NCI-H2081 (cell line): ENCODE measurements at regions not wholly inside any gene's neighbourhood (a gene's known extent, or its start where the extent isn't known, plus 50 kb on each side); places are given as distances from the start of the nearest gene placed in this dataset.
A peak's percentile ranks its signal among the peaks of the same experiment; 100 is the strongest.
"Not testable (repeated sequence)": the region's sequence is repeated elsewhere in the genome, so short reads cannot be mapped to it uniquely, and the experiment has no call there.

Experiments used
- DNase-seq, 2 experiments: peaks; one replicate each; lab custom pipeline; 2025; lab: John Stamatoyannopoulos, UW

DNA sequence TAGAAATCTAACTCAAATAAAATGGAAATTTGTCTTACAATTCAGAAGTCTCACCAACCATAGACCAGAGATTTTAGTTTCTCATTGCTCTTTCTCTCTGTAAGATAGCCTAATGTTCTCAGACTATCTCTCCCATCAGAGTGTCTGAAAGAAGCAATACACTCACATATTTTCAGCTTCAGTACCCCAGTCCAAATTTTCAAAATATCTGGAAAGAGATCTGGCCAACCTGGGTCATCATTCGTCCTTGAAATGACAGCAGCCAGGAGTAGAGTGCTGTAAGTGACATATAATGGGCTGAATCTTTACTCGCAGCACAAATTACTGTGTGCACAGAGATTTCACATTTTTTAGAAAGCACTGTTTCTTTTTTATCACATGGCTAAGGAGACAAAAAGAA is 313.3 kb upstream of the PRR16 start:
- no peak for DNase-seq

DNA sequence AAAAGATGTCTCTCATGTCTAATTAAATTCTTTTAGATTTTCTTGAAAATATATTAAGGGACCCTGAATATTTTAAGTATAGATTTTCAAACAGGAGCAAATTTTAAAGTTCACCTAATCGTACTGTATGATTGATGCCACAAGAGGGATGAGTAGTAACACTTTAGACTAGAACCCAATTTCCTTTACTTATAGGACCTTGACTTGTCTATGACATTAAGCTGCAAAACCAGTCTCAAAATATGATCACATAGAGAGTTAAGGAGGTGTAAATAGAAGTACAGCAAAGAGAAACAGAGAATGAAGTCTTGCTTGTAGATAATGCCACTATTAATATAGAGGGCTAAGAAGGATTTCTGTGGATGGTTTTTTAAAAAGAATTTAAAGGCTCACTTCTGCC is 312.9 kb upstream of the PRR16 start:
- no peak for DNase-seq

DNA sequence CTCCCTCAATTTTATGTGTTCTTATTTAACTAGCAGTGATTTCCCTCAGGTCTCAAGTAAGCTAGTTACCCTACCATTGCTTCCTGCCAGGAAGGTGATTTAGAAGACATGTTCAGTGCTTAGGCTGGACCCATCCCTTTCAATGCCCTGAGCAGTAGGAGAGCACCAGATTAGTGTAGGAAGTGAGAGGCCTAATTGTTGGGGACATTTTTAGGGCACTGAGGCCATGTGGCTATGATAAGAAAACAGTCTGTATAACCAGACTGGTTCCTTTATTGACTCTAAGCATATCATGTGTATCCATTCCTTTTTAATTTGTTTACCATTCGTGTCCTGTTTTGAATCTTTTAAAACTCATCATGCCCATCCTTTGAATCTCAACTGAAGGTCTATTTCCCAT is 312.3 kb upstream of the PRR16 start:
- no peak for DNase-seq

DNA sequence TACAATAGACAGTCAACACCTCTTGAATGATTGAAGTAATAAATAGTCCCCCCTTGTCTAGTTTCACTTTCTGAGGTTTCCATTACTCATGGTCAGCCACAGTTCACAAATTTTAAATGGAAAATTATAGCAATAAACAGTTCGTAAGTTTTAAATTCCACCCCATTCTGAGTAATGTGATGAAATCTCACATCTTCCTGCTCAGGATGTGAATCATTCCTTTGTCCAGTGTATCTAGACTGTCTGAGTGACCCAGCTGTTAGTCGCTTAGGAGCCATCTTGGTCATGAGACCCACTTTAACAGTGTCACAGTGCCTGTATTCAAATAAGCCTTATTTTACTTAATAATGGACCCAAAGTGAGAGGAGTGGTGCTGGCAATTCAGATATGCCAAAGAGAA is 311.6 kb upstream of the PRR16 start:
- no peak for DNase-seq

DNA sequence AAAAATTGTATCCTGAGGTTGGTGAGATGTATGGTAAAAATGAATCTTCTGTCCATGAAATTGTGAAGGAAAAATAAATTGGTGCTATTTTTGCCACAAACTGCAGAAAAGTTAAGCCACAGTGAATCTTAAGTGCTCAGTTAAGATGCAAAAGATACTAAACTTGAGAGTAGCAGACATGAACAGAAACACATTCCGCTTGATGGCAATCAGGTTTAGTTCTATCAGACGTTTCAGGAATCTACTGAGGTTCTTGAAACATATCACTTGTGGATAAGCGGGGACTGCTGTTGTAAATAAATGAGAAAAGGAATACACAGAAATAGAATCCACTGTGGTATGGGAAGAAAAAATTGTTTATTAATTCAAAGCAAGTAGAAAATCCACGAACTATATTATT is 311.2 kb upstream of the PRR16 start:
- DNase-seq, result no peak

DNA sequence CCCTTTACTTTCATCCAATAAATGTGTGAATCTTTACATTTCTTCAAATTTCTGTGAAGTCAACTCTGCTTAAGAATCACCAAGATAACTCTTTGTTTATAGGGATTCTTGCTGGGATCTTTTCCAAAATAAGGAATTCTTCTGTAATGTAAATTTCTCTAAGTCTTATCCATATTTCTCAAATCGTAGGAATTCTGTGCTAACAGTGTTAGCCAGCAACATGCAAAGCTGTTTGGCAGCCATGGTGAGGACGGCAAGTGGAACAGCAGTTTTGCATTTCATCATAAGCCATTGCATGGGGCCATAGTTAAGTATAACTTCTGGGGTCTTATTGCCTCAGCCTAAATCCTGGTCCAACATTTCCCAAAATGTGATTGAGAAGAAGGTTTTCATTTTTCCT is 310.5 kb upstream of the PRR16 start:
- DNase-seq, result no peak

DNA sequence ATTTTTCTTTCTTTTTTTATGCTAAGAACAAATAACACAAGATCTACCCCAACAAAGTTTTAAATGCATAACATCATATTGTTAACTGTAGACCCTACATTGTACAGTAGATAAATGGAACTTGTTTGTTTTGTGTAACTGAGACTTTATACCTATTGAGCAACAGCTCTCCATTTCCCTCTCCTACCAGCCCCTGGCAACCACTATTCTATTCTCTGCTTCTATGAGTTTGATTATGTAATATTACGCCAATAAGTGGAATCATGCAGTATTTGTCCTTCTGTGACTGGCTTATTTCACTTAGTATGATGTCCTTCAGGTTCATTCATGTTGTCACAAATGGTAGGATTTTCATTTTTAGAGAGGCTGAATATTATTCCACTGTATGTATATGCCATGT is 308.2 kb upstream of the PRR16 start:
- no peak for DNase-seq

DNA sequence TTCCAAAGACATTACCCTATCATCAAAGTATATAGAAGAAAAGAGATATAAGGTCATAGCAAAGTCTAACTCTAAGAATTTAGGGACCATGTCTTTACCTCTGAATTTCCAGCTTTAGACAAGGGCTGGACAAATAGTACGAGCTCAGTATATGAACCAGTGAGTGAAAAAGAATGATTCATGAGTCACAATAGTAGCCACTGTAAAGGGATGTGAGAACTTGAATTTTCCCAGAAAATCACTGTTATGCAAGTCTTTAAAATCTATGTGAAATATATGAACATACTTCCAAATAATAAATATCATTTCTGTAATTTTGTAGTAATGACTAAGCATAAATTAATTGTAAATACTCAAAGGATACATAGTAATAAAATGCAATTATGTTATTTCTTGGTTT is 305.9 kb upstream of the PRR16 start:
- DNase-seq, result no peak

DNA sequence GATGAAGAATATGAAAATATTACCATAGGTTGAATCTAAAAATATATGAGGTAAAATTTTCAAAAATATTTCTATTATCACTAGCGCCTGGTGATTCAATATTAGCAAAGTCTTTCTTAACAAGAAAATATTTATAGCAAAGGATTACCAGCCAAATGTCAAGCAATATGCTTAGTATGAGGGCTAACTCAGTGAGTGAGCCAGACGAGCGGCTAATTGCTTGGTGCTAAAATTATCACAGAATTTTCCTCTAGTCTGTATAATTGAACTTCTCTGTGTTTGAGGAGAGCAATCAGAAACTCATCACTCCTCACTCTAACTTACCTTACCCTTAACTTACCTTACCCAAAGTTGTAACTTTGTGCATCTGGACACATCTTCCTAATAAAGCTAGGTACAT is 304.9 kb upstream of the PRR16 start:
- DNase-seq, result no peak

DNA sequence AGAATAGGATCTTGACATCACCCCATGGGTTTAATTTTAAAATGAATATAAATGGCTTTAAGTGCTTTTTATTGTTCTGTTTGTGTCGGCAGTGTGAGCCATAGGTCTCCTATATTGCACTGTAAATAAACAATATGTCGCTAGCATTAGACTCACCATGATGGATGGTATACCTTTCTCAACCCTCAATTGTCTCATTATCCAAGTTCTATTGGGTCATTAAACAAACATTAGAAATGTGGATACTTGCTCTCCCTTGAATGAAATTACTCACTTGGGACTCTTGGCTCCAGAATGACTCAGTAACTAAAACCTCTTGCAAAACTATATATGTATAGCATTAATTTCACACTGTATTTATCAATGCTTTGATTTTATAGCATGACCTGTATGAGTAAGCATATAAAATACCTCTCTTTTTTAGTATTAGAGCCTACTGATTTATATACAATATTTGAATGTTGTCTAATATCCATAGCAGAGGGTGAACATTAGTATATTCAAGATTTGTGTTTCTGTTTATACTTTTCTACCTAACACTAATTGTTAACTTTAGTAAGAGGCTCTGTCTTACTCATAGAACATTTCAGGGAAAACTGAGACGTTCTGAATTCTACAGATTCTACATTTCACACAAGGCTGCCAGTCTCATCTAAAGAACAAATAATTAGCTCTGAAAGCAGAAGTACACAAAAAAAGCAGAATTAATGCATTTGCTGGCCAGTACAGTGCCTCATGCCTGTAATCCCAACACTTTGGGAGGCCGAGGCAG is 303.8 kb upstream of the PRR16 start:
- peak; percentile 48 to 71 for DNase-seq

DNA sequence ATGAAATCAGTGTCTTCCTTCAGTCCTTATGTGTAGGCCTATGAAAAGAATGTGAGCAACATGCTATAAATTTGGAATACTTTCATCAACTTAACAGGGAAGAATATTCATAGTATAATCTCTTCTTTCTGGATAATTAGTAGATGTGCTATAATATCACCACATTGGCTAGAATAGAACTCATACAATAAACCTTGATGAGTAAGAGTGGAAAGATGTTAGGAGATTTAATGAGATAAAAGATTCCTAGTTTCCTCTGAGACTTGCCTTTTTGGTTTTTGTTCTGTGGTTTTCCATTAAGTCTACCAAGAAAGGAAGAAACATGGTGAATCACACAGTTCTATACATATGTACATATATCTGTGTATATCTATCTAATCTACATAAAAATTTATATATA is 301.8 kb upstream of the PRR16 start:
- DNase-seq, result no peak

DNA sequence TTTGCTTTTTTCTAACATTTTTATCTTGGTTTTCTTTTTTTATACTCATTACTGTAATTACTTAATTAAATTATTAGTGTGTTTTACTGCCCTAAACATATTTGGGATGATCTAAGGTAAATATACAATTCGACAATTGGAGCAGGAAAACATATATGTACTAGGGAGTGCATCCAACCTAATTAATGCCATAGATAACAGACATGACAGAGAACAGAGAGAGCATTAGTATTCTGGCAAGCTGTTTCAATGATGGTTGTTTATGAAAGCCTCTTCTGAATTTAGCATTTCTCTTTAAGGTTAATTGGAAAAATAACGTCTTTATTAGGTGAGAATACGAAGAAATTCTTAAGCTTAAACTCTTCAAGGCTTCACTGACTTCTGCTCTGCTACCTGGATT is 300.1 kb upstream of the PRR16 start:
- DNase-seq, result no peak

DNA sequence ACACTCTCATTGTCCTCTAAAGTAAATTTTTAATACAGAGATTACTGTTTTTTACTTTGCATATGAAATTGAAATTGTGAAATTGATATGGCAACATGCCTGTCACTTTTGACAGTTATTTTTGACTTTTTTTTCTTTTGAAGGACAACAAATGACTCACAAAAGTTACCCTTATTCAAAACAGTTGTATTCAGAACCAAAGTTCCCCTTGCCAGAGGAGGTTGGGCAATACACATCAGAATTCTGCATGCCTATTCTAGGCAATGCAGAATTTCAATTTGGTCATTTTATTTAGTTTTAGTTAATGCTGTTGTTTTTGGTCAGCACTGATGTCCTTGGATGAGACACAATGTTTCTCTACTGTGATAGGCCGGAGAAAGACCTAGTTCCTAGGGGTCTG is 299.1 kb upstream of the PRR16 start:
- no peak for DNase-seq

DNA sequence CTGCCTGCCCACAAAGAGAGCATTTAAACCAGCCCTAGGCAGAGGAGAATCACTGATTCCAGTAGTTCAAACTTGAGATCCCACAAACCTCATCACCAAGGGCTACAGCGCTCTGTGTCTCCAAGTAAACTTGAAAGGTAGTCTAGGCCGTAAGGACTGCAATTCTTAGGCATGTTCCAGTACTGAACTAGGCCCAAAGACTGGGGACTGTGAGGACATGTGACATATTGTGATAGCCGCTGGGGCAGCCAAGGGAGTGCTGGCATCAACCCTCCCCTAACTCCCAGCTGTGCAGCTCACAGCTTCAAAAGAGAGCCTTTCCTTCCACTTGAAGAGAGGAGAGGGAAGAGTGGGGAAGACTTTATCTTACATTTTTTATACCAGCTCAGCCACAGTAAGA is 291.0 kb upstream of the PRR16 start:
- no peak for DNase-seq

DNA sequence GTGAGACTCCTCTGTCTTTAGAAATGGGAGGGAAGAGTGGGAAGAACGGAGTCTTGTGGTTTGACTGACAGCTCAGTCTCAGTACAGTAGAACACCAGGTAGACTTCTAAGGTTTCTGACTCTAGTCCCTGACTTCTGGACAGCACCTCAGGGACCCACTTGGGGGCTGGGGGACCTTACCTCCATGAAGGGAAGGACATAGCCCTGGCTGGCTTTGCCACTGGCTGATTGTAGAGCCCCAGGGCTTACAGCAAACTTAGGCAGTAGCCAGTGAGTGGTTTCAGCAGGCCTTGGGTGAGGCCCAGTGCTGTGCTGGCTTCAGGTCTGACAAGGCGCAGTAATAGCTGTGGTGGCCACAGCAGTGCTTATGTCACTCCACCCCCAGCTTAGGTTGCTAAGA is 290.0 kb upstream of the PRR16 start:
- no peak for DNase-seq

DNA sequence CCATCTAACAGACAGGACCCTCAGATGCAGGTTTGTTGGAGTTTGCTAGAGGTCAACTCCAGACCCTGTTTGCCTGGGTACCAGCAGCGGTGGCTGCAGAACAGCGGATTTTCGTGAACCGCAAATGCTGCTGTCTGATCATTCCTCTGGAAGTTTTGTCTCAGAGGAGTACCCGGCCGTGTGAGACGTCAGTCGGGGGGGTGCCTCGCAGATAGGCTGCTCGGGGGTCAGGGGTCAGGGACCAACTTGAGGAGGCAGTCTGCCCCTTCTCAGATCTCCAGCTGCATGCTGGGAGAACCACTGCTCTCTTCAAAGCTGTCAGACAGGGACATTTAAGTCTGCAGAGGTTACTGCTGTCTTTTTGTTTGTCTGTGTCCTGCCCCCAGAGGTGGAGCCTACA is 282.9 kb upstream of the PRR16 start:
- not testable (repeated sequence) for DNase-seq

DNA sequence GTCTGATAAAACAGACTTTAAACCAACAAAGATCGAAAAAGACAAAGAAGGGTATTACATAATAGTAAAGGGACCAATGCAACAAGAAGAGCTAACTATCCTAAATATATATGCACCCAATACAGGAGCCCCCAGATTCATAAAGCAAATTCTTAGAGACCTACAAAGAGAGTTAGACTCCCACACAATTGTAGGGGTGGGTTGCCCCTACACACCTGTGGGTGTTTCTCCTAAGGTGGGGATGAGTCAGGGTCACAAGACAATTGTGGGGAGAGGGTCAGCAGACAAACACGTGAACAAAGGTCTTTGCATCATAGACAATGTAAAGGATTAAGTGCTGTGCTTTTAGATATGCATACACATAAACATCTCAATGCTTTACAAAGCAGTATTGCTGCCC is 269.4 kb upstream of the PRR16 start:
- DNase-seq, result not testable (repeated sequence)

DNA sequence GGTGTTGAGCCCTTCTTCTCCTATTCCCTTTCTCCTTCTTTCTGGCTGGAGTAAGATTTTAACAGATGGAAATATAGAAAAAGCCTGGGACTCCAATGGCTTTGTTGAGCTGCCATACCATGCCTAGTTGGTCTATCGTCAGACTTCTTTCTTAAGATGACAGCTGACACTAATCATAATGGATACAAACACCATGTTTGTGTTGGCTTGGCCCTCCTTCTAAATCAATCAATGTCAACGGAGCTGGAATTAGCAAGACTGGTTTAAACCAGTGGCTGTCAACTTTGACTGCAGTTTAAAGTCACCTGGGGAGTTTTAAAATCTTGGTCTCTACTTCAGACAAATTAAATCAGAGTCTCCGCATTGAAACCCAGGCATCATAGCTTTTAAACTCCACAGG is 264.5 kb upstream of the PRR16 start:
- no peak for DNase-seq

DNA sequence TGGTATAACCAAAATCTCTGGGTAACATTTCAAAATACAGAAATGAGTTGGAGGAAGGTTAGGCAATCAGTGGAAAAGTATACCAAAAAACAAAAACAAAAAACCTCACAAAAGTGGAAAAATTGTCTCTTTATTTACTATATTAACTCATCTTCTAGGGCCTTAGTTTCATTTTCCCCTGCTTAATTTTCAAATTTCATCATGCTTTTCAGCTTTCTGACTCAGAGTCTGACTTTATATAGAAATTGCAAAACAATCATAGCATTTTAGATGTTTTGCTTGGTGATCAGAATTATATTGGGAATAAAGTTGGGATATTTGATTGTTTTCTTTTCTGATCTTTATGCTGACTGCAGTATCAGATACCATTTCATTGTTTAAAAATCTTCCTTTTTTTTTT is 257.0 kb upstream of the PRR16 start:
- no peak for DNase-seq

DNA sequence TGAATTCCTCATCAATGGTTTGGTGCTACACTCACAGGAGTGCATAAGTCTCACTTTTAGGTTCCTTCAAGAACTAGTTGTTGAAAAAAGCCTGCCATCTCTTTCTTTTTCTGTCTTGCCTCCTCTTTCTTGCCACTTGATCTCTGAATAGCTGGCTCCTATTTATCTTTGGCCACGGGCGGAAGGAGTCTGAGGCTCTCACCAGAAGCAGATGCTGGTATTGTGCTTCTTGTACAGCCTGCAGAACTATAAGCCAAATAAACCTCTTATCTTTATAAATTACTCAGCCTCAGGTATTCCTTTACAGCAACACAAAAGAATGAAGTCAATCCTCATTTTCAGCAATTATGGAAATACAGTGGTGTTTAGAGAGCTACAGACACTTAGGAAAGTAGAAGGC is 247.1 kb upstream of the PRR16 start:
- DNase-seq, result no peak

DNA sequence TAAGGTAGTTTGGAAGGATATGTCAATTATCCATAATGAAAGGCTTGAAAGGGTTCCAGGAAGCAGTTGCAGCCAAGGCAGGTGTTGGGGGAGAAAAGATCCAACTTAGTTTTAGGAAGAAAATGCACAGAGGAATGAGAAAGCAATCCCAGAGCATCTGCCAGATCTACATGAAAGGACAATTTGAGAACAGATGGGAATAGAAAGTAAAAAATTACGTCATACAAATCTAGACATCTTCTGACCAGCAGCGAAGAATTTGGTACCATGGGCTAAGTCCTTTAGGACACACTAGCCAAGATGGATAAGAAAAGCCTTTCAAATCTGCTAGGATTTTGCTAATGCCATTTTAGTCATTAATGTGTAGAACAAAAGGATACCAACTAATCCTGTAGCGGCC is 244.1 kb upstream of the PRR16 start:
- DNase-seq, result no peak

DNA sequence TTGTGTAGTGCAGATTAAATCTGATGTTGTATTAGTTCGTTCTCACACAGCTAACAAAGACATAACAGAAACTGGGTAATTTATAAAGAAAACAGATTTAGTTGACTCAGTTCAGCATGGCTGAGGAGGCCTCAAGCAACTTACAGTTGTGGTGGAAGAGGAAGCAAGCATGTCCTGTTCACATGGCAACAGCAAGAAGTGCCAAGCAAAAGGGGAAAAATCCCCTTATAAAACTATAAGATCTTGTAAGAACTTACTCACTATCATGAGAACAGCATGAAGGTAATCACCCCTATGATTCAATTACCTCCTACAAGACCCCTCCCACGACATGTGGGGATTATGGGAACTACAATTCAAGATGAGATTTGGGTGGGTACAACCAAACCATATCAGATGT is 238.6 kb upstream of the PRR16 start:
- no peak for DNase-seq

DNA sequence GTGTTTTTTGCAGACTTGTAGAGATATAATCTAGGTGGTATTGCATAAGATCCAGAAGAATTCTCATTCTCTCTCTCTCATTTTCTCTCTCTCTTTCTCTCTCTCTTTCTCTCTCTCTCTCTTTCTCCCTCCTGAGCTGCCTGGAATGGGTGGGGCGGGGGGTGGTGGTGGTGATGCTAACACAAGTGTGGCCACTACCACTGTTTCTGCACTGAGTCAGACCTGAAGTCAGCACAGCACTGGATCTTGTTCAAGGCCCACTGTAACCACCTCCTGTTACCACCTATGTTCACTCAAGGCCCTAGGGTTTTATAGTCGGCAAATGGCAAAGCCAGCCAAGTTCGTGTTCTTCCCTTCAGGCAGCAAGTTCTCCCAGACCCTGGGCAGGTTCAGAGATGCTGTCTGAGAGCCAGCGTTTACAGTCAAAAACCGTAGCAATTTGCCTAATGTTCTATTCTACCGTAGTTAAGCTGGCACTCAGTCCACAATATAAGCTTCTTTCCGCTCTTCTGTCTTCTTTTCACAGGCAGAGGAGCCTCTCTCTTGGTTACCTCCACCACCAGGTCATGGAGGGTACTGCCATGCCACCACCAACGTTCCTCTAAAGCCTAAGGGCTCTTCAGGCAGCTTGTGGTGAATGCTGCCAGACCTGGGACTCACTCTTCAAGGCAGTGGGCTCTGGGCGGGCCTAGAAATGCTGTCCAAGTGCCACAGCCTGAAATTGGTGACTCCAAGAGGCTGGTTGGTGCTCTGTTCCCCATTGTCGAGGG is 235.7 kb upstream of the PRR16 start:
- no peak for DNase-seq

DNA sequence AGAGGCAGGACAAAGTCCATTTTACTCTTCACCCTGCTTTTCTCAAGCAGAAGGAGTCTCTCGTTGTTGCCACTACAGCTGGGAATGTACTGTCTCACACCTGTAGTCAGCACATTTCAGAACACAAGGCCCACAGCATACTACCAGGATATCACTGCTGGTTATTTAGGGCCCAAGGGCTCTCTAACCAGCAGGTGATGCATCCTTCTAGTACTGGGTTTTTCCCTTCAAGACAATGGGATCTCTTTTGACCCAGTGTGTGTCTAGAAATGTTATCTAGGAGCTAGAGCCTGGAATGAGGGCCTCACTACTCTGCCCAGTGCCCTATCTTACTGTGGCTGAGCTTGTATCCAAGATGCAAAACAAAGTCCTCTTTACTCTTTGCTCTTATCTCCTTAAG is 235.1 kb upstream of the PRR16 start:
- DNase-seq, result no peak
